GM19438 (cell line): ENCODE measurements at regions not wholly inside any gene's neighbourhood (a gene's known extent, or its start where the extent isn't known, plus 50 kb on each side); places are given as distances from the start of the nearest gene placed in this dataset.

Source experiments
- ATAC-seq: cut with Tn5 transposase; IDR thresholded peaks from one replicate; pipeline ENCODE4 v1.9.1; 2021; ENCODE audit warnings: low read depth; ENCODE audit not compliant: unreplicated experiment

GRCh38 chr18:46318356-46318755 is 214.2 kb downstream of the HAUS1 start:
- ATAC-seq: no peak

- ATAC-seq: no peak
Measured at GRCh38 chr18:46319783-46320182, 215.6 kb downstream of the HAUS1 start.

- no peak for ATAC-seq
Measured at GRCh38 chr18:46320297-46320696, 216.1 kb downstream of the HAUS1 start.

- ATAC-seq: no peak
Measured at GRCh38 chr18:46320928-46321711, 216.9 kb downstream of the HAUS1 start.

GRCh38 chr18:46321955-46322354 is 217.8 kb downstream of the HAUS1 start:
- ATAC-seq: no peak

- no peak for ATAC-seq
Measured at GRCh38 chr18:46322411-46322891, 218.3 kb downstream of the HAUS1 start.

GRCh38 chr18:46322941-46323340 is 218.8 kb downstream of the HAUS1 start:
- no peak for ATAC-seq

GRCh38 chr18:46324087-46324955 is 220.1 kb downstream of the HAUS1 start:
- ATAC-seq: no peak

- no peak for ATAC-seq
Measured at GRCh38 chr18:46325895-46326294, 221.7 kb downstream of the HAUS1 start.

- ATAC-seq: no peak
Measured at GRCh38 chr18:46329736-46330246, 225.6 kb downstream of the HAUS1 start.

GRCh38 chr18:46331316-46331715 is 227.1 kb downstream of the HAUS1 start:
- no peak for ATAC-seq

- no peak for ATAC-seq
Measured at GRCh38 chr18:46332286-46332801, 228.2 kb downstream of the HAUS1 start.

- no peak for ATAC-seq
Measured at GRCh38 chr18:46332921-46333341, 228.7 kb downstream of the HAUS1 start.

- ATAC-seq: no peak
Measured at GRCh38 chr18:46333431-46334135, 229.4 kb downstream of the HAUS1 start.

GRCh38 chr18:46334868-46335281 is 230.7 kb downstream of the HAUS1 start:
- ATAC-seq: no peak

- ATAC-seq: no peak
Measured at GRCh38 chr18:46335534-46336101, 231.4 kb downstream of the HAUS1 start.

- no peak for ATAC-seq
Measured at GRCh38 chr18:46336278-46337111, 232.3 kb downstream of the HAUS1 start.

- ATAC-seq: no peak
Measured at GRCh38 chr18:46337271-46337670, 233.1 kb downstream of the HAUS1 start.

- ATAC-seq: no peak
Measured at GRCh38 chr18:46338205-46338604, 234.0 kb downstream of the HAUS1 start.
